Stimulated activated CD8-positive, alpha-beta memory T cell treated with anti-CD3 and anti-CD28 coated beads, Interleukin-7, amount 100 ng/mL, for 24 hours (primary cell): ENCODE measurements at regions not wholly inside any gene's neighbourhood (a gene's known extent, or its start where the extent isn't known, plus 50 kb on each side); places are given as distances from the start of the nearest gene placed in this dataset.

Experiments used
- DNase-seq: peaks from one replicate; pipeline ENCODE4 v3.0.0-alpha.2; 2020; ENCODE audit warnings: low read depth

GRCh38 chr4:14449308-14449707, 553.0 kb upstream of the CPEB2 start:
- DNase-seq: no peak

GRCh38 chr4:14452001-14452400, 550.3 kb upstream of the CPEB2 start:
- DNase-seq: no peak

- DNase-seq: no peak
Measured at GRCh38 chr4:14452764-14453163, 549.5 kb upstream of the CPEB2 start.

GRCh38 chr4:14458463-14458862, 543.8 kb upstream of the CPEB2 start:
- DNase-seq: no peak

- DNase-seq: no peak
Measured at GRCh38 chr4:14465057-14465456, 537.2 kb upstream of the CPEB2 start.

- DNase-seq: no peak
Measured at GRCh38 chr4:14465507-14465906, 536.8 kb upstream of the CPEB2 start.

GRCh38 chr4:14478504-14478903, 523.8 kb upstream of the CPEB2 start:
- DNase-seq: no peak

GRCh38 chr4:14496408-14496807, 505.9 kb upstream of the CPEB2 start:
- no peak for DNase-seq

- DNase-seq: no peak
Measured at GRCh38 chr4:14496969-14497368, 505.3 kb upstream of the CPEB2 start.

- DNase-seq: no peak
Measured at GRCh38 chr4:14504162-14504561, 498.1 kb upstream of the CPEB2 start.

GRCh38 chr4:14513471-14513870, 488.8 kb upstream of the CPEB2 start:
- no peak for DNase-seq

GRCh38 chr4:14515556-14515955, 486.7 kb upstream of the CPEB2 start:
- DNase-seq: no peak

GRCh38 chr4:14518136-14518535, 484.1 kb upstream of the CPEB2 start:
- no peak for DNase-seq

GRCh38 chr4:14520171-14520570, 482.1 kb upstream of the CPEB2 start:
- DNase-seq: no peak

- DNase-seq: no peak
Measured at GRCh38 chr4:14524276-14524675, 478.0 kb upstream of the CPEB2 start.

- DNase-seq: no peak
Measured at GRCh38 chr4:14528918-14529317, 473.4 kb upstream of the CPEB2 start.

- no peak for DNase-seq
Measured at GRCh38 chr4:14529653-14530052, 472.6 kb upstream of the CPEB2 start.

GRCh38 chr4:14532436-14532835, 469.8 kb upstream of the CPEB2 start:
- DNase-seq: no peak

GRCh38 chr4:14539246-14539645, 463.0 kb upstream of the CPEB2 start:
- DNase-seq: no peak

GRCh38 chr4:14545163-14545562, 457.1 kb upstream of the CPEB2 start:
- DNase-seq: no peak

- DNase-seq: no peak
Measured at GRCh38 chr4:14545807-14546206, 456.5 kb upstream of the CPEB2 start.

- DNase-seq: no peak
Measured at GRCh38 chr4:14552119-14552518, 450.2 kb upstream of the CPEB2 start.

- no peak for DNase-seq
Measured at GRCh38 chr4:14559646-14560045, 442.6 kb upstream of the CPEB2 start.

- no peak for DNase-seq
Measured at GRCh38 chr4:14560577-14560976, 441.7 kb upstream of the CPEB2 start.

GRCh38 chr4:14562901-14563300, 439.4 kb upstream of the CPEB2 start:
- DNase-seq: no peak
